GM19099 (cell line): ENCODE measurements at regions not wholly inside any gene's neighbourhood (a gene's known extent, or its start where the extent isn't known, plus 50 kb on each side); places are given as distances from the start of the nearest gene placed in this dataset.

Experiments
- POLR2A ChIP-seq: IDR thresholded peaks from 3 replicates; pipeline ENCODE4 v1.6.1; 2011; ENCODE audit warnings: low read depth; ENCODE audit not compliant: insufficient read length; ENCODE audit errors: extremely low read depth

- no peak for TF ChIP-seq POLR2A
These were observed 68.8 kb upstream of the SSBP2 start for GRCh38 chr5:81819556-81820317.

GRCh38 chr5:81817980-81818379, 67.1 kb upstream of the SSBP2 start:
- no peak for TF ChIP-seq POLR2A

GRCh38 chr5:81817086-81817485, 66.2 kb upstream of the SSBP2 start:
- no peak for TF ChIP-seq POLR2A

- no peak for TF ChIP-seq POLR2A
These were observed 64.4 kb upstream of the SSBP2 start for GRCh38 chr5:81815321-81815720.

DNA sequence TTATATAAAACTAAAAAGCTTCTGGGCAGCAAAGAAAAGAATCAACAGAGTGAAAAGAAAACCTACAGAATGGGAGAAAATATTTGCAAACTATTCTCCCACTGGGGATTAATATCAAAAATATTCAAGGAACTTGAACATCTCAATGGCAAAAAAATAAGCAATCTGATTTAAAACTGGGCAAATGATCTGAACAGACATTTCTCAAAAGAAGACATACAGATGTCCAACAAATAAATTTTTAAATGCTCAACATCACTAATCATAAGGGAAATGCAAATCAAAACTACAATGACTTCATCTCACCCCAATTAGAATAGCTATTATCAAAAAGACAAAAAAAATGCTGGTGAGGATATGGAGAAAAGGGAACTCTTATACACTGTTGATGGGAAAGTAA, 57.2 kb upstream of the SSBP2 start:
- no peak for TF ChIP-seq POLR2A

- no peak for TF ChIP-seq POLR2A
These were observed 54.2 kb upstream of the SSBP2 start for GRCh38 chr5:81805086-81805485.

GRCh38 chr5:81803812-81804211, 52.9 kb upstream of the SSBP2 start:
- no peak for TF ChIP-seq POLR2A

- no peak for TF ChIP-seq POLR2A
These were observed 51.7 kb upstream of the SSBP2 start for GRCh38 chr5:81802625-81803024.

GRCh38 chr5:81802020-81802419, 51.1 kb upstream of the SSBP2 start:
- no peak for TF ChIP-seq POLR2A

DNA sequence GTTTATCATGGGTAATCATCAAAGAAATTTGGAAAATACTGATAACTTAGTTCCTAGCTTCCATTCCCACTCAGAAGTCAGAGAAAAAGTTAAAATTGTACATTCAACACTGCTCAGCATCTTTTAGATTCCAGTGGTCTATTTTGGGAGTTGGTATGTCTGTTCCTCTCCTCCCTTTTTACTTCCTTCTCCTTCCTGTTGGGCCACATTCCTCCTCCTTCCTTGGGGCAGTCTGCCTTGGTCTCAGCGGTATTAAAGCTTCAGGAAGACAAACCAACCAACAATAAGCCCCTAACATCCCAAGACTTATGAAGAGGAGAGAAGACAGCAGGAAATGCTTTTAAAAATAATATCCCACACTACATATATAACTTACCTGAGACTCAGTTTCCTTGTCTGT, 49.9 kb upstream of the SSBP2 start:
- TF ChIP-seq POLR2A: no peak
